A549 (cell line): ENCODE measurements at regions not wholly inside any gene's neighbourhood (a gene's known extent, or its start where the extent isn't known, plus 50 kb on each side); places are given as distances from the start of the nearest gene placed in this dataset.

Source experiments
- ATAC-seq, 2 experiments: fragments of 200-7000 bp in 1 of 2; fragments of >200 bp in 1 of 2; cut with Nextera tagmentation in 1 of 2; cut with Tn5 transposase in 1 of 2; 3 replicates each; pipeline versions ENCODE4 v1.8.0 to v1.9.1; 2018 to 2020; ENCODE audit warnings: mild to moderate bottlenecking in 1 of 2, moderate library complexity in 1 of 2
- CTCF ChIA-PET: fragments of 300-600 bp; sonication (Branson Sonifier 250); formaldehyde crosslinking; extraction: SDS; loops from one replicate; lab custom pipeline; 2021; ENCODE audit warnings: antibody characterized with exemption, inconsistent platforms; lab: Yijun Ruan, JAX
- POLR2A ChIA-PET: fragments of 350-600 bp; formaldehyde crosslinking; extraction: SDS; loops from one replicate; lab custom pipeline; 2021; ENCODE audit warnings: antibody characterized with exemption, inconsistent platforms; lab: Yijun Ruan, JAX
- DNase-seq, 2 experiments: peaks; one replicate each; pipeline versions ENCODE4 v3.0.0 to v3.0.0-alpha.2; 2011 to 2016; ENCODE audit warnings: low read depth in 1 of 2, low spot score in 1 of 2
- FAIRE-seq: peaks from 2 replicates; lab custom pipeline; 2011; peaks lifted over from hg19 to GRCh38; lab: Jason Lieb, UNC
- H3K27ac ChIP-seq, 2 experiments: fragments of >200 bp; sonication (Bioruptor Twin); formaldehyde crosslinking; 3 replicates each; pipeline ENCODE4 v1.5.1; 2016 to 2017
- H3K4me1 ChIP-seq: fragments of >200 bp; sonication (Bioruptor Twin); formaldehyde crosslinking; 3 replicates; pipeline ENCODE4 v1.6.1; 2016
- H3K4me2 ChIP-seq: fragments of >200 bp; sonication (Bioruptor Twin); formaldehyde crosslinking; 3 replicates; pipeline ENCODE4 v1.6.1; 2016
- H3K4me3 ChIP-seq: fragments of >200 bp; sonication (Bioruptor Twin); formaldehyde crosslinking; 3 replicates; pipeline ENCODE4 v1.5.1; 2016
- H3K9me3 ChIP-seq: fragments of >200 bp; sonication (Bioruptor Twin); formaldehyde crosslinking; 3 replicates; pipeline ENCODE4 v1.6.1; 2016
- CEBPB ChIP-seq, 2 experiments: fragments of >200 bp in 1 of 2; sonication (Bioruptor Twin) in 1 of 2; formaldehyde crosslinking in 1 of 2; IDR thresholded peaks; 2 replicates each; pipeline ENCODE4 v1.6.1; 2012 to 2016
- CHD2 ChIP-seq: fragments of 150-350 bp; IDR thresholded peaks from 2 replicates; pipeline ENCODE4 v1.6.1; 2014; ENCODE audit warnings: low read length; ENCODE audit not compliant: partially characterized antibody
- CTCF ChIP-seq: fragments of >200 bp; sonication (Bioruptor Twin); formaldehyde crosslinking; IDR thresholded peaks from 3 replicates; pipeline ENCODE4 v1.5.1; 2016
- EHMT2 ChIP-seq: fragments of 200-600 bp; sonication (generic); IDR thresholded peaks from 2 replicates; pipeline ENCODE4 v1.6.1; 2016; ENCODE audit warnings: antibody characterized with exemption, low read depth, mild to moderate bottlenecking, moderate library complexity
- FOSB ChIP-seq: fragments of 250-450 bp; sonication (Bioruptor Pico); IDR thresholded peaks from 2 replicates; pipeline ENCODE4 v1.5.0; 2020; ENCODE audit warnings: mild to moderate bottlenecking, moderate library complexity
- FOSL2 ChIP-seq, 2 experiments: fragments of 450-650 bp in 1 of 2; fragments of >200 bp in 1 of 2; sonication (Bioruptor Twin) in 1 of 2; formaldehyde crosslinking; IDR thresholded peaks; 2 replicates each; pipeline versions ENCODE4 v1.5.0 to v1.6.1; 2016 to 2020; ENCODE audit warnings: mild to moderate bottlenecking in 1 of 2, moderate library complexity in 1 of 2
- FOXS1 ChIP-seq: fragments of 250-450 bp; sonication (Bioruptor Pico); IDR thresholded peaks from 2 replicates; pipeline ENCODE4 v1.5.0; 2020; ENCODE audit warnings: mild to moderate bottlenecking, moderate library complexity
- GATA3 ChIP-seq: IDR thresholded peaks from 2 replicates; pipeline ENCODE4 v1.6.1; 2012; ENCODE audit warnings: borderline replicate concordance
- HDAC2 ChIP-seq: fragments of 200-600 bp; sonication (generic); IDR thresholded peaks from 2 replicates; pipeline ENCODE4 v1.6.1; 2016
- HEYL ChIP-seq: fragments of 250-450 bp; sonication (Bioruptor Pico); IDR thresholded peaks from 2 replicates; pipeline ENCODE4 v1.8.0; 2021; ENCODE audit warnings: mild to moderate bottlenecking, moderate library complexity
- HOXB5 ChIP-seq: fragments of 250-450 bp; sonication (Bioruptor Pico); IDR thresholded peaks from 2 replicates; pipeline ENCODE4 v1.5.0; 2020; ENCODE audit warnings: mild to moderate bottlenecking, moderate library complexity
- JUN ChIP-seq, 2 experiments: fragments of >200 bp; sonication (Bioruptor Twin); formaldehyde crosslinking; IDR thresholded peaks; 2 replicates in 1 of 2; 3 replicates in 1 of 2; pipeline ENCODE4 v1.6.1; 2016 to 2017
- MAFK ChIP-seq: fragments of 450-650 bp; IDR thresholded peaks from 2 replicates; pipeline ENCODE4 v1.6.1; 2014; ENCODE audit not compliant: partially characterized antibody
- MAZ ChIP-seq: fragments of 150-350 bp; IDR thresholded peaks from 2 replicates; pipeline ENCODE4 v1.6.1; 2014; ENCODE audit warnings: antibody characterized with exemption, low read depth, low read length, borderline replicate concordance
- MYC ChIP-seq: IDR thresholded peaks from 2 replicates; pipeline ENCODE4 v1.6.1; 2012; ENCODE audit warnings: mild to moderate bottlenecking, inconsistent platforms, low read length, improper control_type of control experiment, borderline replicate concordance
- NFE2L2 ChIP-seq: fragments of 150-350 bp; conservative IDR thresholded peaks from 2 replicates; pipeline ENCODE4 v1.6.1; 2014; ENCODE audit warnings: low read length
- PHF8 ChIP-seq: fragments of 200-600 bp; sonication (generic); IDR thresholded peaks from 2 replicates; pipeline ENCODE4 v1.6.1; 2016; ENCODE audit warnings: low read depth, mild to moderate bottlenecking, antibody characterized with exemption, moderate library complexity, borderline replicate concordance
- RAD21 ChIP-seq, 2 experiments: fragments of >200 bp in 1 of 2; sonication (Bioruptor Twin) in 1 of 2; formaldehyde crosslinking in 1 of 2; IDR thresholded peaks in 1 of 2; conservative IDR thresholded peaks in 1 of 2; 2 replicates in 1 of 2; 3 replicates in 1 of 2; pipeline ENCODE4 v1.6.1; 2012 to 2018; ENCODE audit warnings: inconsistent platforms in 1 of 2
- SMC3 ChIP-seq: fragments of >200 bp; sonication (Bioruptor Twin); formaldehyde crosslinking; IDR thresholded peaks from 3 replicates; pipeline ENCODE4 v1.6.1; 2018; ENCODE audit warnings: inconsistent platforms
- SREBF2 ChIP-seq: fragments of 450-650 bp; IDR thresholded peaks from 2 replicates; pipeline ENCODE4 v1.6.1; 2014; ENCODE audit warnings: mild to moderate bottlenecking, moderate library complexity
- TP53 ChIP-seq: fragments of 250-450 bp; sonication (Bioruptor Pico); IDR thresholded peaks from 2 replicates; pipeline ENCODE4 v1.5.0; 2021; ENCODE audit warnings: mild to moderate bottlenecking, moderate library complexity
- ZC3H11A ChIP-seq: fragments of 450-650 bp; IDR thresholded peaks from 2 replicates; pipeline ENCODE4 v1.6.1; 2014; ENCODE audit warnings: antibody characterized with exemption, mild to moderate bottlenecking
- ZFP36 ChIP-seq: fragments of 450-650 bp; IDR thresholded peaks from 2 replicates; pipeline ENCODE4 v1.6.1; 2014; ENCODE audit warnings: borderline replicate concordance; ENCODE audit not compliant: partially characterized antibody
- ZNF302 ChIP-seq: fragments of 250-450 bp; sonication (Bioruptor Pico); IDR thresholded peaks from 2 replicates; pipeline ENCODE4 v1.9.0; 2021; ENCODE audit warnings: inconsistent platforms, mild to moderate bottlenecking, moderate library complexity
- WGBS: methylation state at CpG from one replicate; pipeline ENCODE4 v1.1.6; 2017; ENCODE audit errors: missing lambda C conversion rate; 5-methylcytosine and 5-hydroxymethylcytosine counted together
- TF ChIP-seq, protein P1 (sequence below): fragments of 250-450 bp; sonication (Bioruptor Pico); IDR thresholded peaks from 2 replicates; pipeline ENCODE4 v1.5.0; 2020; ENCODE audit warnings: low read depth, mild to moderate bottlenecking, moderate library complexity
- TF ChIP-seq, protein P2 (sequence below): fragments of 150-350 bp; IDR thresholded peaks from 2 replicates; pipeline ENCODE4 v1.6.1; 2014; ENCODE audit warnings: low read depth, mild to moderate bottlenecking, low read length
- TF ChIP-seq, protein P3 (sequence below): fragments of 250-450 bp; sonication (Bioruptor Pico); IDR thresholded peaks from 2 replicates; pipeline ENCODE4 v1.5.0; 2021; ENCODE audit warnings: mild to moderate bottlenecking, moderate library complexity, borderline replicate concordance

DNA sequence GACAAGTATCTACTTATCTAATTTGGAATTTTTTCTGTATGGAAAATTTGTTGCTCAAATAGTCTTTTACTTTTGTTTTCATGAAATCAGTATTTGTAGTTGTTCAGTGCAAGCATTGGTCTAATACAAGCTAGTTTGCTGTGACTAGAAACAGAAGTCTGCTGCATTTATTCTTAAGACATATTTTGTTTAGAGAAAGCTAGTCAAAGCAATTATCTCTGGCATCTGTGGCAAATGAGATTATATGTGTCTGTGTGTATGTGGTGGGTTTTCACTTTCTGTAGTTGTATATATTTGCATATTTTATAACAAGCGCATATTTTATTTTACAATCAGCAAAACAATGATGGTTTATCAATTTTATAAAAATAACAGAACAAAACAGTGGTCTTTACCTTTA is 96.0 kb upstream of the SIAH1 start:
- ChIA-PET POLR2A (no interaction called here), CTCF (interaction anchor here (0.7 to 0.9 kb wide), 2 partner anchors 127 to 128 kb away, joined by 3 read pairs; no protein-coding TSS in a partner anchor)
- Histone ChIP-seq H3K4me2 (no peak overlapping the region), H3K9me3 (no peaks in the 10 kb centered on the region), H3K27ac (no peak overlapping the region), H3K4me1 (peaks cover 20% of the 10 kb centered on the region; the same call in 2 of the 3 replicates), H3K4me3 (no peak overlapping the region)
- ATAC-seq (no peak), FAIRE-seq (no peak), DNase-seq (no peak)
- TF ChIP-seq HDAC2 (no peak), SMC3 (no peak), HOXB5 (no peak), FOSL2 (IDR thresholded peaks at IDR 0.05) (no peak), FOSL2 (CRISPR knock-in tag; IDR thresholded peaks at IDR 0.05) (no peak), NFE2L2 (no peak), MYC (no peak), ZNF302 (CRISPR knock-in tag) (no peak)
- WGBS = 96% methylated on average over 1 of the region's 1 CpG

DNA sequence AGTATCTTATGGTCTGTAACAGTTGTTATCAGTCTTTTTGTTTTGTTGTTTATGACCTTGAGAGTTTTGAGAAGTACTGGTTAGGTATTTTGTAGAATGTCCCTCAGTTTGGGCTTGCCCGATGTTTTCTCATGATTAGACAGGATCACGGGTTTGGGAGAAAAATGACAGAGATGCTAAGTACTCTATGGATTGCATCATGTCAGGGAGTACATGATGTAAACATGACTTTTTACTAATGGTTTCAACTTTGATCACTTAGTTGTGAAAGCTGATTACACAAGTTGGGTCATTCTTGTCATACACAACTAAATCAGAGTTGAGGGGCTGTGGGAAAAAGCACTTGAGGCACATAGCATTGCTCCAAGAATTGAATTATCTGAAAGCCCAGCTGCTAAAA is 94.7 kb upstream of the SIAH1 start:
- ChIA-PET POLR2A (no interaction called here), CTCF (no interaction called here)
- ATAC-seq (no peak), DNase-seq (no peak), FAIRE-seq (no peak)
- Histone ChIP-seq H3K27ac (no peak overlapping the region), H3K4me1 (peaks cover 20% of the 10 kb centered on the region; the same call in 2 of the 3 replicates), H3K4me3 (no peak overlapping the region), H3K9me3 (no peaks in the 10 kb centered on the region), H3K4me2 (no peak overlapping the region)
- TF ChIP-seq MAZ = no peak
- TF ChIP-seq FOSL2 (IDR thresholded peaks at IDR 0.05) = no peak
- no peak for TF ChIP-seq FOSL2 (CRISPR knock-in tag; IDR thresholded peaks at IDR 0.05)
- no peak for TF ChIP-seq CHD2
- TF ChIP-seq CEBPB (IDR thresholded peaks at IDR 0.05) = peak in 1 of 2 experiments; percentile 34; a peak in 1 of 4 replicates
- TF ChIP-seq JUN (IDR thresholded peaks at IDR 0.05) = no peak
- no peak for TF ChIP-seq ZFP36
- TF ChIP-seq CTCF = no peak
- 84% methylated on average over 2 of the region's 2 CpGs for WGBS

DNA sequence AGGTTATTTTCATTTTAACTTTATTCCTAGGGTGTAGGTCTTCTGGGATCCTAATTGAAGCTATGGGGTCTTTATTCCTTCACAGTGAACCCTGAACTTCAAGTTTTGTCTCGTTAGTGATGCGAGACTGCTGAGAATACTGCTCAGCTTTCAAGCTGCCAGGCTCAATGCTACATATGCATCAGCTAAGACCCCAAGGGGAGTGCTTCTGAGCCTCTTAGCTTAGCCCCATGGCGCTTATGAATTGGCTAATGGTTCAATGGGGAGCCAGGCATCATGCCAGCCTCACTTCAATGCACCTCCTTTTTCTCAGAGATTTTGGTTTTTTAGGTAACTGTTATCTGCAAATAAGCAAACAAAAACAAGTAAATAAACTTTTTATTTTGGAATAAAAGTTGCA is 94.1 kb upstream of the SIAH1 start:
- no peak for FAIRE-seq
- no peak for ATAC-seq
- no peak for TF ChIP-seq MAFK
- TF ChIP-seq MAZ = no peak
- no peak for TF ChIP-seq ZNF302 (CRISPR knock-in tag)
- TF ChIP-seq ZC3H11A = no peak
- TF ChIP-seq PHF8 = no peak
- TF ChIP-seq RAD21 (conservative IDR thresholded peaks at IDR 0.05 in 1 of 2, IDR thresholded peaks at IDR 0.05 in 1 of 2) = no peak
- no peak for TF ChIP-seq FOXS1 (CRISPR knock-in tag)
- TF ChIP-seq HDAC2 = no peak
- TF ChIP-seq CHD2 = no peak
- TF ChIP-seq TP53 (CRISPR knock-in tag) = no peak
- TF ChIP-seq HEYL = no peak
- TF ChIP-seq, protein P1, sequence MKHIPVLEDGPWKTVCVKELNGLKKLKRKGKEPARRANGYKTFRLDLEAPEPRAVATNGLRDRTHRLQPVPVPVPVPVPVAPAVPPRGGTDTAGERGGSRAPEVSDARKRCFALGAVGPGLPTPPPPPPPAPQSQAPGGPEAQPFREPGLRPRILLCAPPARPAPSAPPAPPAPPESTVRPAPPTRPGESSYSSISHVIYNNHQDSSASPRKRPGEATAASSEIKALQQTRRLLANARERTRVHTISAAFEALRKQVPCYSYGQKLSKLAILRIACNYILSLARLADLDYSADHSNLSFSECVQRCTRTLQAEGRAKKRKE (CRISPR knock-in tag) = no peak
- no peak for TF ChIP-seq EHMT2
- TF ChIP-seq FOSB = no peak
- TF ChIP-seq, protein P2, sequence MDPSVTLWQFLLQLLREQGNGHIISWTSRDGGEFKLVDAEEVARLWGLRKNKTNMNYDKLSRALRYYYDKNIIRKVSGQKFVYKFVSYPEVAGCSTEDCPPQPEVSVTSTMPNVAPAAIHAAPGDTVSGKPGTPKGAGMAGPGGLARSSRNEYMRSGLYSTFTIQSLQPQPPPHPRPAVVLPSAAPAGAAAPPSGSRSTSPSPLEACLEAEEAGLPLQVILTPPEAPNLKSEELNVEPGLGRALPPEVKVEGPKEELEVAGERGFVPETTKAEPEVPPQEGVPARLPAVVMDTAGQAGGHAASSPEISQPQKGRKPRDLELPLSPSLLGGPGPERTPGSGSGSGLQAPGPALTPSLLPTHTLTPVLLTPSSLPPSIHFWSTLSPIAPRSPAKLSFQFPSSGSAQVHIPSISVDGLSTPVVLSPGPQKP = no peak
- TF ChIP-seq SMC3 = no peak
- TF ChIP-seq GATA3 = no peak
- TF ChIP-seq, protein P3, sequence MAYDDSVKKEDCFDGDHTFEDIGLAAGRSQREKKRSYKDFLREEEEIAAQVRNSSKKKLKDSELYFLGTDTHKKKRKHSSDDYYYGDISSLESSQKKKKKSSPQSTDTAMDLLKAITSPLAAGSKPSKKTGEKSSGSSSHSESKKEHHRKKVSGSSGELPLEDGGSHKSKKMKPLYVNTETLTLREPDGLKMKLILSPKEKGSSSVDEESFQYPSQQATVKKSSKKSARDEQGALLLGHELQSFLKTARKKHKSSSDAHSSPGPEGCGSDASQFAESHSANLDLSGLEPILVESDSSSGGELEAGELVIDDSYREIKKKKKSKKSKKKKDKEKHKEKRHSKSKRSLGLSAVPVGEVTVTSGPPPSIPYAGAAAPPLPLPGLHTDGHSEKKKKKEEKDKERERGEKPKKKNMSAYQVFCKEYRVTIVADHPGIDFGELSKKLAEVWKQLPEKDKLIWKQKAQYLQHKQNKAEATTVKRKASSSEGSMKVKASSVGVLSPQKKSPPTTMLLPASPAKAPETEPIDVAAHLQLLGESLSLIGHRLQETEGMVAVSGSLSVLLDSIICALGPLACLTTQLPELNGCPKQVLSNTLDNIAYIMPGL (CRISPR knock-in tag) = no peak
- no peak for TF ChIP-seq SREBF2
- ChIA-PET CTCF (no interaction called here), POLR2A (no interaction called here)
- Histone ChIP-seq H3K9me3 (no peaks in the 10 kb centered on the region; the same call in 2 of the 3 replicates), H3K4me2 (peak overlapping the region; percentile 64; the same call in 2 of the 3 replicates), H3K4me1 (peaks cover 19% of the 10 kb centered on the region; the same call in 2 of the 3 replicates), H3K27ac (no peak overlapping the region; a peak in 1 of 6 replicates), H3K4me3 (no peak overlapping the region)
- WGBS = 93% methylated on average over 3 of the region's 3 CpGs
- no peak for DNase-seq
